Suprapubic skin (tissue), 4 donors: ENCODE measurements at regions not wholly inside any gene's neighbourhood (a gene's known extent, or its start where the extent isn't known, plus 50 kb on each side); places are given as distances from the start of the nearest gene placed in this dataset.

ENCODE experiments used
- DNase-seq, 2 donors: peaks; one replicate each; pipeline ENCODE4 v3.0.0-alpha.2; 2019; ENCODE audit warnings: low spot score in 2 of 2
- H3K27ac ChIP-seq: fragments of 200-600 bp; sonication (generic); one replicate; pipeline ENCODE4 v1.5.1; 2019
- H3K27me3 ChIP-seq: fragments of 200-600 bp; sonication (generic); one replicate; pipeline ENCODE4 v1.5.1; 2019
- H3K36me3 ChIP-seq: fragments of 200-600 bp; sonication (generic); one replicate; pipeline ENCODE4 v1.5.1; 2019
- H3K4me1 ChIP-seq: fragments of 200-600 bp; sonication (generic); one replicate; pipeline ENCODE4 v1.5.1; 2019
- H3K4me3 ChIP-seq: fragments of 200-600 bp; sonication (generic); one replicate; pipeline ENCODE4 v1.5.1; 2019; ENCODE audit warnings: mild to moderate bottlenecking
- H3K9me3 ChIP-seq: fragments of 200-600 bp; sonication (generic); one replicate; pipeline ENCODE4 v1.5.1; 2019
- EP300 ChIP-seq: sonication (generic); formaldehyde crosslinking; IDR thresholded peaks from one replicate; pipeline ENCODE4 v1.6.1; 2017; ENCODE audit warnings: antibody characterized with exemption
- POLR2A ChIP-seq, 2 donors: fragments of 450-650 bp; IDR thresholded peaks; one replicate each; pipeline ENCODE4 v1.6.1; 2017; ENCODE audit warnings: antibody characterized with exemption in 2 of 2, mild to moderate bottlenecking in 2 of 2, moderate library complexity in 2 of 2
- POLR2AphosphoS5 ChIP-seq, 3 donors: sonication (generic); formaldehyde crosslinking; IDR thresholded peaks; one replicate each; pipeline ENCODE4 v1.6.1; 2017; ENCODE audit warnings: antibody characterized with exemption in 3 of 3
- WGBS: methylation state at CpG from one replicate; pipeline ENCODE4 v1.1.5; 2018; 5-methylcytosine and 5-hydroxymethylcytosine counted together
- TF ChIP-seq, protein P1 (sequence below), 2 donors: fragments of 200-600 bp in 1 of 2; fragments of 450-650 bp in 1 of 2; sonication (generic) in 1 of 2; IDR thresholded peaks; one replicate each; pipeline ENCODE4 v1.5.1; 2016 to 2019; ENCODE audit warnings: antibody characterized with exemption in 2 of 2, mild to moderate bottlenecking in 1 of 2, moderate library complexity in 1 of 2

DNA sequence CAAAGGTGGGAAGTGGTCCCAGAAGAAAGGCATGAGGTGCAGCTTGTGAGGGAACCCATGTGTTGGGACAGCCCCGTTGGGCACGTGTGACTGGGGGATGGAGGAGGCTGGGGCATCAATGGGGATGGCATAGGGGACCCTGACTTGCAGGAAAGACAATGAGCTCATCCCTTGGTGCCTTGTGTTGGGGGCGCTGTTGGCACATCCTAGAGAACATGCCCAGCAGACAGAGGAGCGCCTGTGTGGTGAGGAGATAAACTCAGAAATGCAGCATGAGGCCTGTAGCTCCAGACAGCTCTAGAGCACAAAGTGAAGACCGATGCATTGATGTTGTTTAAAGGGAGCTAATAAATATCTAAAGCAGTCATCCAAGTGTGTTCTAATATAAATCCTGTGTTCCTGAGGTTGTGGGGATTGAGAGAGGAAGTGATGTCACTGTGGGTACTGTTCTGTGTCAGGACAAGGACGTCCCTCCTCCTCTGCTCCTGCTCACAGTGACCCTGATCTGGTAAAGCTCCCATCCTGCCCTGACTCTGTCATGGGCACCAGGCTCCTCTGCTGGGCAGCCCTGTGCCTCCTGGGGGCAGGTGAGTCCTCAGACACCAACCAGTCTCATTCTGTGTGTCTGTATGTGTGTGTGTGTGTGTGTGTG, 126.1 kb upstream of the PRSS58 start:
- H3K4me1 ChIP-seq = no peaks in the 10 kb centered on the region
- TF ChIP-seq, protein P1, sequence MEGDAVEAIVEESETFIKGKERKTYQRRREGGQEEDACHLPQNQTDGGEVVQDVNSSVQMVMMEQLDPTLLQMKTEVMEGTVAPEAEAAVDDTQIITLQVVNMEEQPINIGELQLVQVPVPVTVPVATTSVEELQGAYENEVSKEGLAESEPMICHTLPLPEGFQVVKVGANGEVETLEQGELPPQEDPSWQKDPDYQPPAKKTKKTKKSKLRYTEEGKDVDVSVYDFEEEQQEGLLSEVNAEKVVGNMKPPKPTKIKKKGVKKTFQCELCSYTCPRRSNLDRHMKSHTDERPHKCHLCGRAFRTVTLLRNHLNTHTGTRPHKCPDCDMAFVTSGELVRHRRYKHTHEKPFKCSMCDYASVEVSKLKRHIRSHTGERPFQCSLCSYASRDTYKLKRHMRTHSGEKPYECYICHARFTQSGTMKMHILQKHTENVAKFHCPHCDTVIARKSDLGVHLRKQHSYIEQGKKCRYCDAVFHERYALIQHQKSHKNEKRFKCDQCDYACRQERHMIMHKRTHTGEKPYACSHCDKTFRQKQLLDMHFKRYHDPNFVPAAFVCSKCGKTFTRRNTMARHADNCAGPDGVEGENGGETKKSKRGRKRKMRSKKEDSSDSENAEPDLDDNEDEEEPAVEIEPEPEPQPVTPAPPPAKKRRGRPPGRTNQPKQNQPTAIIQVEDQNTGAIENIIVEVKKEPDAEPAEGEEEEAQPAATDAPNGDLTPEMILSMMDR (IDR thresholded peaks at IDR 0.05) = no peak
- no peak for TF ChIP-seq EP300
- TF ChIP-seq POLR2A (IDR thresholded peaks at IDR 0.05) = no peak
- no peak for TF ChIP-seq POLR2AphosphoS5 (IDR thresholded peaks at IDR 0.05)
- H3K4me3 ChIP-seq = no peak overlapping the region
- no peak for DNase-seq
- H3K9me3 ChIP-seq = no peaks in the 10 kb centered on the region
- H3K36me3 ChIP-seq = no peaks in the 10 kb centered on the region
- no peaks in the 10 kb centered on the region for H3K27me3 ChIP-seq
- 73% methylated on average over 6 of the region's 6 CpGs for WGBS
- peak overlapping the region; percentile 36 for H3K27ac ChIP-seq

DNA sequence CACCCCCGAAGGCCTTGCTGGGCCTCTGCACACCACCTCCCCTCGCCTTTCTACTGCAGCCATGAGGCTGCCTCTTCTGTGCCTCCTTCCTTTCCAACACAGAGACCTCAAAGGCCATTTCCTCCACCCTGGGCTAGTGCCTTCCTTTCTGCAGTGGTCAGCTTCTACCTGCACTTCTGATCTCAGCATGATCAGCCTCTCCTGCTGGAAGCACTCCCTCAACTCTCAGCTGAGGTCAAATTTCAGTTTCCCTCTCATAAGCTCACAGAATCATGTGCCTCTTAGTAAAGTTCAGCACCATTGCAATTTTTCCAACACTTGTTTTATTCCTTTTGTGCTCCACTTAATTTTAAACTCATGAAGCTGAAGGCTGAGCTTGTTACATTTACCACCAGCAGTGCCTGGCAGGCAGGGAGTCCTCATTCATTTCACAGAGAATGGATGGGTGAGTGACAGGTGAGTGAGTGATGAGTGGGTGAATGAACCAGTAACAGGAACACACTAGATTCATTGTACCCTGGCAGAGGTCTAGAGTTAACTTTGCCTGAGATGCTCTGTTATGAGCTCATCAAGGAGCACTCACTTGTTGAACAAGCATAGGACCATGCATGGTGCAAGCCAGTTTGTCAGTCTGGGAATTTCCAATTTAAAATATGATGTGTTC, 124.0 kb upstream of the PRSS58 start:
- TF ChIP-seq, protein P1 (IDR thresholded peaks at IDR 0.05) = no peak
- TF ChIP-seq POLR2A (IDR thresholded peaks at IDR 0.05) (no peak), POLR2AphosphoS5 (IDR thresholded peaks at IDR 0.05) (no peak), EP300 (no peak)
- Histone ChIP-seq H3K27ac (no peak overlapping the region), H3K4me3 (no peak overlapping the region), H3K9me3 (no peaks in the 10 kb centered on the region), H3K36me3 (no peaks in the 10 kb centered on the region), H3K27me3 (no peaks in the 10 kb centered on the region), H3K4me1 (no peaks in the 10 kb centered on the region)
- 82% methylated on average over 2 of the region's 2 CpGs for WGBS
- DNase-seq = no peak

DNA sequence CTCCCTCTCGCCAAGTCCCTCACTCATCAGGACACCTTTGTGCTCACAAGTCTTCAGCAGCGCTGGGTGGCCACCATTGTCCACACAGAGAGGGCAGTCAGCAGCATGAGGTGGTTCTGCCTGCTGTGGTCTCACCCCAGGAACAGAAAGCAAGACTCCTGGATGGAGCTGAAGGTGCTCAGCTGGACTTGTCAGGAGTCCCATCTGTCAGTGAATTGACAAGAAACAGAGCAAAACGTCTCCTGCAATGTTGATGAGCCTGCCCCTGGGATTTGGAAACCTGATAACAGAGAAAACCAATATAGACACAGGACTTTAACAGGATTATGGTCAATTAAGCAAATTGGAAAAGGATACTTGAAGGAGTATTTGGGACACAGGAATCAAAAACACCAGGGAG, 122.2 kb upstream of the PRSS58 start:
- no peak for DNase-seq
- no peaks in the 10 kb centered on the region for H3K9me3 ChIP-seq
- TF ChIP-seq EP300 (no peak), POLR2AphosphoS5 (IDR thresholded peaks at IDR 0.05) (no peak), POLR2A (IDR thresholded peaks at IDR 0.05) (no peak)
- TF ChIP-seq, protein P1 (IDR thresholded peaks at IDR 0.05) = no peak
- H3K27ac ChIP-seq = no peak overlapping the region
- peaks cover 10% of the 10 kb centered on the region for H3K4me1 ChIP-seq
- WGBS = 64% methylated on average over 3 of the region's 3 CpGs
- no peaks in the 10 kb centered on the region for H3K27me3 ChIP-seq
- no peaks in the 10 kb centered on the region for H3K36me3 ChIP-seq
- H3K4me3 ChIP-seq = no peak overlapping the region

DNA sequence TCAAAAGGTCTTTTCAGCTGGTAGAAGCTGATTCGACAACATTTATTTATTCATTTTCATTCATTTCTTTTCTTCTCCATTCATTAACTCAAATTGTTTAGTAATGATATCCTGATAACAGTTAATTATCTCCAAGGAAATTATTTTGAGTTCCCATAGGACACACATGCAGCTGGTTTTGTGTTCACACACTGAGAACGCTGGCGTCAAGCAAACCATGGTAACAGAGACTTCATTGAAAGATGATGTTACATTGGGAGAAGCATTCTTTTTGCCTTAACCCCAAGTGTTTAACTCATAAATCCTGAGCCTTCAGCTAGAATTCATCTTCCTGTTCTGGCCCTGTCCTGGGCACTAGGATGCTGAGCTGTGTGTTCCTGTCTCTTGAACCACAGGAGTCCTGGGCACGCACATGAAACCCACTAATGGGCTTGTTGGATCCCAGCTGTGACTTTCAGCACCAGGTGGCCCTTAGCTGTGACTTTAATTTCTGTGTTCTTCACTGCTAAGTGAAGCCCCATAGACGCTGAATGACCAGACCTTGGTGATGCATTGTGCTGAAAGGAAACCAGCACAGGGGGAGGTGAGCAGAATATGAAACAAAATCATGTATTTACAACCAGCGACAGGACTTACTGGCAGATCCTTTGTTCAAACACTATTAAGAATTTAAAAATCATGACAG, 121.5 kb upstream of the PRSS58 start:
- Histone ChIP-seq H3K9me3 (no peaks in the 10 kb centered on the region), H3K36me3 (no peaks in the 10 kb centered on the region), H3K4me1 (peaks cover 10% of the 10 kb centered on the region), H3K27ac (no peak overlapping the region), H3K27me3 (no peaks in the 10 kb centered on the region), H3K4me3 (no peak overlapping the region)
- no peak for DNase-seq
- TF ChIP-seq EP300 (no peak), POLR2A (IDR thresholded peaks at IDR 0.05) (no peak), POLR2AphosphoS5 (IDR thresholded peaks at IDR 0.05) (no peak)
- TF ChIP-seq, protein P1 (IDR thresholded peaks at IDR 0.05) = no peak
- WGBS = 82% methylated on average over 6 of the region's 6 CpGs

DNA sequence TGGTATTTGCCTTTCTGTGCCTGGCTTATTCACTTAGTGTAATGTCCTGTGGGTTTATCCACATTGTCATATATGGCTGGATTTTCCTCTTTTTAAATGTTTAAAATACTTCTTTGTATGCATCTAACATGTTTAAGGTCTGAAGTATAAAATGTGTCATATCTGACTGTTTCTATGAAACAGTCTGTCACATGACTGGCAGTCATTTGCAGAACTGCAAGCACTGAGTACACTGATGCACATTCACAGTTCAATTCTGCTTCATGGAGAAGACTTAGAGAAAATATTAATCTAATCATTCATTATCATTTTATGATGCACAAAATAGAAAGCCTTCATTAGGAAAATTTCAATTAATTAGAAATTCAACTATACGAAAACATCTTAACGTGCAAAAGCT, 119.7 kb upstream of the PRSS58 start:
- WGBS = 98% methylated on average over 2 of the region's 2 CpGs
- TF ChIP-seq POLR2AphosphoS5 (IDR thresholded peaks at IDR 0.05) (no peak), POLR2A (IDR thresholded peaks at IDR 0.05) (no peak), EP300 (no peak)
- TF ChIP-seq, protein P1 (IDR thresholded peaks at IDR 0.05) = no peak
- Histone ChIP-seq H3K36me3 (no peaks in the 10 kb centered on the region), H3K27me3 (no peaks in the 10 kb centered on the region), H3K4me3 (no peak overlapping the region), H3K4me1 (peaks cover 15% of the 10 kb centered on the region), H3K9me3 (no peaks in the 10 kb centered on the region), H3K27ac (no peak overlapping the region)
- no peak for DNase-seq
